Prostate gland (tissue), 2 donors: ENCODE measurements at regions not wholly inside any gene's neighbourhood (a gene's known extent, or its start where the extent isn't known, plus 50 kb on each side); places are given as distances from the start of the nearest gene placed in this dataset.

Experiments
- DNase-seq: peaks from one replicate; pipeline ENCODE4 v3.0.0-alpha.2; 2019; ENCODE audit warnings: low spot score
- H3K27ac ChIP-seq, 2 donors: fragments of 200-600 bp; sonication (generic); 2 replicates each; pipeline ENCODE4 v1.5.1; 2017 to 2019
- H3K27me3 ChIP-seq: fragments of 200-600 bp; sonication (generic); replicated peaks from 2 replicates; pipeline ENCODE4 v1.5.1; 2019; ENCODE audit not compliant: insufficient read depth
- H3K36me3 ChIP-seq, 2 donors: fragments of 200-600 bp; sonication (generic); 1 replicate in 1 of 2; 2 replicates in 1 of 2; pipeline versions ENCODE4 v1.5.1 to v1.8.1; 2017 to 2019
- H3K4me1 ChIP-seq: fragments of 200-600 bp; sonication (generic); replicated peaks from 2 replicates; pipeline ENCODE4 v1.5.1; 2019
- H3K4me3 ChIP-seq, 2 donors: fragments of 200-600 bp; sonication (generic); 2 replicates each; pipeline ENCODE4 v1.5.1; 2017 to 2019
- H3K9me3 ChIP-seq: fragments of 200-600 bp; sonication (generic); 2 replicates; pipeline ENCODE4 v1.5.1; 2017
- POLR2A ChIP-seq: fragments of 450-650 bp; IDR thresholded peaks from one replicate; pipeline ENCODE4 v1.6.1; 2016; ENCODE audit warnings: antibody characterized with exemption, mild to moderate bottlenecking
- POLR2AphosphoS5 ChIP-seq: sonication (generic); formaldehyde crosslinking; IDR thresholded peaks from one replicate; pipeline ENCODE4 v1.6.1; 2017; ENCODE audit warnings: antibody characterized with exemption
- WGBS: methylation state at CpG from one replicate; pipeline ENCODE4 v1.1.5; 2018; 5-methylcytosine and 5-hydroxymethylcytosine counted together
- intact Hi-C: fragments of 100-400 bp; cut with DNase I; formaldehyde crosslinking; loops from one replicate; pipeline ENCODE4 v1.14.2; 2022
- TF ChIP-seq, protein P1 (sequence below), 4 experiments: fragments of 200-600 bp in 2 of 4; fragments of 450-650 bp in 2 of 4; sonication (generic) in 2 of 4; IDR thresholded peaks; 1 replicate in 3 of 4; 2 replicates in 1 of 4; pipeline ENCODE4 v1.5.1; 2016 to 2019; ENCODE audit warnings: antibody characterized with exemption in 4 of 4, mild to moderate bottlenecking in 2 of 4, moderate library complexity in 2 of 4

DNA sequence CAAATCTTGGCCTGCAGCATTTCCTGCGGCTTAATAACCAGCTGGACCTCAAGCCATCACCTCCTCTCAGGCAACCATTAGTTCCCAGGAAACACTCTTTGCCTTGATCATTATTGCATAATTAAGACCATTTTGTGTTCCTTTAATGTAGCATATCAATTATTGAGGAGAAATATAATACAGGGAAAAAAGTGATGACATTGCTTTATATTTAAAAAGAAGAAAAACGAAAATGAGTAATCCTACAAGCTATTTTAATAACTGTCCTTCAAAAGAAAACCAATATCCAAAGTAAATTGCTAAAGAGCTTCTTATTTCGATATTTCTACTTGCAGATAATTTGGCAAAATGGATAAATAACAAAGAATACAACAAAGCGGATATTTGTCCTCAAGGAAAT lies 1084.7 kb downstream of the EFNB2 start:
- no peaks in the 10 kb centered on the region for H3K9me3 ChIP-seq
- H3K4me3 ChIP-seq: no peak overlapping the region
- H3K36me3 ChIP-seq: no peaks in the 10 kb centered on the region
- no peaks in the 10 kb centered on the region for H3K27me3 ChIP-seq
- TF ChIP-seq POLR2A (no peak), POLR2AphosphoS5 (no peak)
- TF ChIP-seq, protein P1, sequence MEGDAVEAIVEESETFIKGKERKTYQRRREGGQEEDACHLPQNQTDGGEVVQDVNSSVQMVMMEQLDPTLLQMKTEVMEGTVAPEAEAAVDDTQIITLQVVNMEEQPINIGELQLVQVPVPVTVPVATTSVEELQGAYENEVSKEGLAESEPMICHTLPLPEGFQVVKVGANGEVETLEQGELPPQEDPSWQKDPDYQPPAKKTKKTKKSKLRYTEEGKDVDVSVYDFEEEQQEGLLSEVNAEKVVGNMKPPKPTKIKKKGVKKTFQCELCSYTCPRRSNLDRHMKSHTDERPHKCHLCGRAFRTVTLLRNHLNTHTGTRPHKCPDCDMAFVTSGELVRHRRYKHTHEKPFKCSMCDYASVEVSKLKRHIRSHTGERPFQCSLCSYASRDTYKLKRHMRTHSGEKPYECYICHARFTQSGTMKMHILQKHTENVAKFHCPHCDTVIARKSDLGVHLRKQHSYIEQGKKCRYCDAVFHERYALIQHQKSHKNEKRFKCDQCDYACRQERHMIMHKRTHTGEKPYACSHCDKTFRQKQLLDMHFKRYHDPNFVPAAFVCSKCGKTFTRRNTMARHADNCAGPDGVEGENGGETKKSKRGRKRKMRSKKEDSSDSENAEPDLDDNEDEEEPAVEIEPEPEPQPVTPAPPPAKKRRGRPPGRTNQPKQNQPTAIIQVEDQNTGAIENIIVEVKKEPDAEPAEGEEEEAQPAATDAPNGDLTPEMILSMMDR (IDR thresholded peaks at IDR 0.05): no peak
- H3K27ac ChIP-seq: no peak overlapping the region
- DNase-seq: no peak
- intact Hi-C loops: no loop called here
- WGBS: 83% methylated on average over 4 of the region's 4 CpGs
- no peaks in the 10 kb centered on the region for H3K4me1 ChIP-seq

DNA sequence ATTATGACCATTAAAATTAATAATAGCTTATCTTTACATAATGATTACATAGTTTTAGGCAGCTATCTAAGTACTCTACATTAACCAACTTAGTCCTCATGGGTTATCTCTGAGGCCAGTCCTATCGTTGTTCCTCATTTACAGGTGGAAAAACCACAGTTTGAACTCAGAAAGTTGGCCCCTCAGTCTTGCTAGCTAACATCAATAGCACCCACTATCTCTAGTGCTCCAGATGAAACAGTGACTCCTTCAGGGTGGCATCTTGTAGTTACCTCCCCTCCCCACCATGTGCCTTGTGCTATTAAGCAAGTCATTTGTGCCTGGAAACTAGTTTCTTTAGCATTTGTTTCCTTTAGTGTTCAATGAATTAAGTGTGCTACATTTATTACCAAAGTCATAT lies 1086.7 kb downstream of the EFNB2 start:
- WGBS: 89% methylated on average over 1 of the region's 1 CpG
- Histone ChIP-seq H3K4me1 (no peaks in the 10 kb centered on the region), H3K4me3 (no peak overlapping the region), H3K27ac (no peak overlapping the region), H3K36me3 (no peaks in the 10 kb centered on the region), H3K27me3 (no peaks in the 10 kb centered on the region), H3K9me3 (no peaks in the 10 kb centered on the region)
- TF ChIP-seq, protein P1 (IDR thresholded peaks at IDR 0.05): no peak
- TF ChIP-seq POLR2A (no peak), POLR2AphosphoS5 (no peak)
- no peak for DNase-seq
- intact Hi-C loops: no loop called here

DNA sequence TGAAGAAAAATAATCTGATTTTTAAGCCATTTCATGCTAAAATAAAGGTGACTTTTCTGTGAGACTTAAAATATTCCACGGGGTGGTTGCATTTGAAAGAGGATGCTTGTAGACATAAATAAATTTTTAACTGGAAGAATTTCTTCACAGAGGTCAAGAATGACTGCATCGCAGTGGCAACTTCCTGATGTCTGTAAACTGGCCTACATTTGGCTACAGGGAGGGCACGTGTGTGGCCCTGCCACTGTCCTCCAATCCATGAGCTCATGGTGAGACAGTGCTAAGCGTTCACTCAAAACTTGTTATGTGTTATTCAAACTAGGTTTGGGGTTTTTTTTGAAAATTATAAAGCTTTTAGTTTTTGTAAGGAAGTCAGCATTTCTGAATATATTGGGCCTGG lies 1089.3 kb downstream of the EFNB2 start:
- intact Hi-C loops: no loop called here
- Histone ChIP-seq H3K27ac (no peak overlapping the region), H3K36me3 (no peaks in the 10 kb centered on the region), H3K9me3 (no peaks in the 10 kb centered on the region), H3K27me3 (no peaks in the 10 kb centered on the region), H3K4me3 (no peak overlapping the region), H3K4me1 (no peaks in the 10 kb centered on the region)
- no peak for DNase-seq
- TF ChIP-seq POLR2AphosphoS5: no peak
- 83% methylated on average over 4 of the region's 4 CpGs for WGBS

DNA sequence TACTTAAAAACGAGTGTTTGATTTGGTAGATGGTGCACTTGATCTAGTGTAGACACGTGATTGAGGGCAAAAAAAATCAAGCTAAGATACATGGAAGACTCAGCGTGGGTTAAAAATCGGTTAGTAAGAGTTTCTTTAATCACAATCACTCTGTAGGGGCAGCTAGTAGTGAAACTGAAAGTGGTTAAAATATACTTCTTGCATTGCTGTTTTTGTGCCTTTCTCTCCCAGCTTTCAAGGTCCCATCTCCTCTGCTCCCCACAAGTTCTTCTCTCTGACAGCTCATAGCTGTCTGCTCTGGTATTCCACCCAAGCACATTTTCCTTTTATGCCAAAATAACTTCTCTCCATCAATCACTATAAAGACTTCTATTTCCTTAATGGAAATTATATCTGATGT lies 1089.7 kb downstream of the EFNB2 start:
- H3K9me3 ChIP-seq: no peaks in the 10 kb centered on the region
- TF ChIP-seq POLR2A: no peak
- no peak for TF ChIP-seq POLR2AphosphoS5
- TF ChIP-seq, protein P1 (IDR thresholded peaks at IDR 0.05): no peak
- no peaks in the 10 kb centered on the region for H3K36me3 ChIP-seq
- H3K4me1 ChIP-seq: no peaks in the 10 kb centered on the region
- no peaks in the 10 kb centered on the region for H3K27me3 ChIP-seq
- WGBS: 72% methylated on average over 4 of the region's 4 CpGs
- intact Hi-C loops: no loop called here
- no peak overlapping the region for H3K27ac ChIP-seq
- no peak overlapping the region for H3K4me3 ChIP-seq
- DNase-seq: no peak

DNA sequence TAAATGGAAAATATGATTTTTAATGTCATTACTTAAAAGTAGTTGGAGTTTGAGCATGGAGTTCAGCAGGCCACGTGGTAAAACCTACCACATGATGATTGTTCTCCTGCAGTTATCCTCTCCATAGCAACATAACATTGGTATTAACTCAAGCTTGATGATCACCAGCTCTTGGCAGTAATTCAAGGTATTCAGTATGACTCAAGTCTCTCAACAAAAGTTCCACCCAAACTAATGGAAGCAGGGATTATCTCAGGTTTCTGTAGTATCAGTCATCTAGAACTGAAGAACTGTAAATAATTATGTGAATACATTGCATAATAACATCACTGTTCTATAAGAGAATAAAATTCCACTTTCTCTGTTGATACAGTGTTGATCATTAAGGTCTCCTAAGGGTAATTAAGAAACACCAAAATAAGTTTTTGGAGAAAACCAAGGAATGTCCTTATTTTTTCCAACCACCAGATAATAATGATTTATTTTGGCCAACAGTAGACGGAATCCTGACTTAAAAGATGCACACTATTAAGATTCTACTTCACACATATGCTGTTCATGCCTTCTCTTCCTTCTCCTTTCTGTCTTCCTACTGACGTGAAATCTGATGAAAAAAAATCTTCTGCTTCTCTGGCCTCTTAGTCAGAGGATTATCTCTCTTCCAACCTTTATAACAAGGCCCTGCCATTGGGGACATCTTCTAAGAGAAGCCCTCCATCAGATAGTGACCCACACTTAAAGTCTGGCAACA lies 1092.3 kb downstream of the EFNB2 start:
- no peaks in the 10 kb centered on the region for H3K27me3 ChIP-seq
- H3K27ac ChIP-seq: no peak overlapping the region
- H3K4me1 ChIP-seq: no peaks in the 10 kb centered on the region
- no peaks in the 10 kb centered on the region for H3K9me3 ChIP-seq
- DNase-seq: no peak
- 64% methylated on average over 3 of the region's 3 CpGs for WGBS
- H3K36me3 ChIP-seq: no peaks in the 10 kb centered on the region
- TF ChIP-seq, protein P1 (IDR thresholded peaks at IDR 0.05): no peak
- TF ChIP-seq POLR2AphosphoS5: no peak
- no peak for TF ChIP-seq POLR2A
- intact Hi-C loops: no loop called here
- no peak overlapping the region for H3K4me3 ChIP-seq
